Activated T-helper 1 cell treated with anti-CD3 and anti-CD28 coated beads, Interleukin-12 subunit alpha, Interleukin-12 subunit beta, Interleukin-2, Interleukin-4 antibody, amounts not matched to agents 30 ng/mL and 10 ng/mL and 1 ng/mL, durations not matched to agents 14 hours and 24 hours and 36 hours (primary cell): ENCODE measurements at regions not wholly inside any gene's neighbourhood (a gene's known extent, or its start where the extent isn't known, plus 50 kb on each side); places are given as distances from the start of the nearest gene placed in this dataset.

Source experiments
- DNase-seq: peaks from one replicate; pipeline ENCODE4 v3.0.0; 2021; ENCODE audit warnings: low spot score
- H3K27ac Mint-ChIP-seq: one replicate; pipeline ENCODE4 v1.8.0; 2021; ENCODE audit warnings: mild to moderate bottlenecking, mixed read lengths
- H3K27me3 Mint-ChIP-seq: one replicate; pipeline ENCODE4 v1.8.0; 2022; ENCODE audit warnings: mild to moderate bottlenecking, moderate library complexity, mixed read lengths; ENCODE audit not compliant: insufficient read depth
- H3K36me3 Mint-ChIP-seq: one replicate; pipeline ENCODE4 v1.8.0; 2021; ENCODE audit warnings: low read depth, mixed read lengths
- H3K4me1 Mint-ChIP-seq: one replicate; pipeline ENCODE4 v1.8.0; 2021; ENCODE audit warnings: low read depth, mixed read lengths
- H3K4me3 Mint-ChIP-seq: one replicate; pipeline ENCODE4 v1.8.0; 2021; ENCODE audit warnings: mild to moderate bottlenecking, moderate library complexity, mixed read lengths
- H3K9me3 Mint-ChIP-seq: one replicate; pipeline ENCODE4 v1.8.0; 2021; ENCODE audit warnings: mixed read lengths
- intact Hi-C: fragments of 100-400 bp; cut with micrococcal nuclease; formaldehyde crosslinking; loops from one replicate; pipeline ENCODE4 v1.15.1; 2024

GRCh38 chr3:182570946-182571594 is 222.2 kb upstream of the ATP11B start:
- intact Hi-C loops: no loop called here
- Mint-ChIP-seq H3K9me3 (peaks cover 9% of the 10 kb centered on the region), H3K27ac (no peak overlapping the region), H3K36me3 (no peaks in the 10 kb centered on the region), H3K4me3 (no peak overlapping the region), H3K4me1 (no peaks in the 10 kb centered on the region), H3K27me3 (peaks cover 1% of the 10 kb centered on the region)
- no peak for DNase-seq

GRCh38 chr3:182575941-182576340 is 217.4 kb upstream of the ATP11B start:
- H3K27me3 Mint-ChIP-seq: peaks cover 3% of the 10 kb centered on the region
- intact Hi-C loops: no loop called here
- DNase-seq: no peak
- H3K4me1 Mint-ChIP-seq: no peaks in the 10 kb centered on the region
- peaks cover 9% of the 10 kb centered on the region for H3K9me3 Mint-ChIP-seq
- H3K36me3 Mint-ChIP-seq: no peaks in the 10 kb centered on the region
- no peak overlapping the region for H3K4me3 Mint-ChIP-seq
- H3K27ac Mint-ChIP-seq: no peak overlapping the region

GRCh38 chr3:182583545-182583944 is 209.8 kb upstream of the ATP11B start:
- Mint-ChIP-seq H3K4me3 (no peak overlapping the region), H3K36me3 (no peaks in the 10 kb centered on the region), H3K27me3 (no peaks in the 10 kb centered on the region), H3K4me1 (no peaks in the 10 kb centered on the region), H3K27ac (no peak overlapping the region), H3K9me3 (no peaks in the 10 kb centered on the region)
- intact Hi-C loops: no loop called here
- no peak for DNase-seq

GRCh38 chr3:182585532-182586150 is 207.7 kb upstream of the ATP11B start:
- Mint-ChIP-seq H3K4me3 (no peak overlapping the region), H3K27ac (no peak overlapping the region), H3K4me1 (no peaks in the 10 kb centered on the region), H3K9me3 (no peaks in the 10 kb centered on the region), H3K27me3 (no peaks in the 10 kb centered on the region), H3K36me3 (no peaks in the 10 kb centered on the region)
- no peak for DNase-seq
- intact Hi-C loops: no loop called here

- Mint-ChIP-seq H3K36me3 (no peaks in the 10 kb centered on the region), H3K4me1 (no peaks in the 10 kb centered on the region), H3K27ac (no peak overlapping the region), H3K4me3 (no peak overlapping the region), H3K9me3 (no peaks in the 10 kb centered on the region), H3K27me3 (no peaks in the 10 kb centered on the region)
- intact Hi-C loops: no loop called here
- DNase-seq: no peak
These were observed 200.6 kb upstream of the ATP11B start for GRCh38 chr3:182592747-182593146.

- intact Hi-C loops: no loop called here
- H3K4me1 Mint-ChIP-seq: no peaks in the 10 kb centered on the region
- no peaks in the 10 kb centered on the region for H3K27me3 Mint-ChIP-seq
- no peak for DNase-seq
- no peak overlapping the region for H3K27ac Mint-ChIP-seq
- H3K4me3 Mint-ChIP-seq: no peak overlapping the region
- H3K36me3 Mint-ChIP-seq: no peaks in the 10 kb centered on the region
- H3K9me3 Mint-ChIP-seq: no peaks in the 10 kb centered on the region
These were observed 196.5 kb upstream of the ATP11B start for GRCh38 chr3:182596676-182597410.

GRCh38 chr3:182597621-182598041 is 195.7 kb upstream of the ATP11B start:
- Mint-ChIP-seq H3K4me3 (no peak overlapping the region), H3K4me1 (no peaks in the 10 kb centered on the region)

GRCh38 chr3:182601597-182601996 is 191.7 kb upstream of the ATP11B start:
- H3K4me1 Mint-ChIP-seq: no peaks in the 10 kb centered on the region
- H3K27me3 Mint-ChIP-seq: peaks cover 4% of the 10 kb centered on the region
- no peak for DNase-seq
- H3K36me3 Mint-ChIP-seq: no peaks in the 10 kb centered on the region
- no peak overlapping the region for H3K27ac Mint-ChIP-seq
- intact Hi-C loops: no loop called here
- H3K9me3 Mint-ChIP-seq: no peaks in the 10 kb centered on the region
- H3K4me3 Mint-ChIP-seq: no peak overlapping the region

More at GRCh38 chr3:182597621-182598041, 195.7 kb upstream of the ATP11B start:
- no peak for DNase-seq
- no peaks in the 10 kb centered on the region for H3K36me3 Mint-ChIP-seq
- intact Hi-C loops: no loop called here
- no peaks in the 10 kb centered on the region for H3K9me3 Mint-ChIP-seq
- no peaks in the 10 kb centered on the region for H3K27me3 Mint-ChIP-seq
- no peak overlapping the region for H3K27ac Mint-ChIP-seq

- no peak overlapping the region for H3K27ac Mint-ChIP-seq
- H3K4me3 Mint-ChIP-seq: no peak overlapping the region
- H3K36me3 Mint-ChIP-seq: no peaks in the 10 kb centered on the region
- intact Hi-C loops: no loop called here
- H3K4me1 Mint-ChIP-seq: no peaks in the 10 kb centered on the region
- H3K9me3 Mint-ChIP-seq: no peaks in the 10 kb centered on the region
- H3K27me3 Mint-ChIP-seq: peaks cover 7% of the 10 kb centered on the region
- DNase-seq: no peak
These were observed 189.8 kb upstream of the ATP11B start for GRCh38 chr3:182603501-182603900.

GRCh38 chr3:182605882-182606611 is 187.3 kb upstream of the ATP11B start:
- Mint-ChIP-seq H3K36me3 (no peaks in the 10 kb centered on the region), H3K27me3 (peaks cover 7% of the 10 kb centered on the region), H3K9me3 (no peaks in the 10 kb centered on the region), H3K4me3 (no peak overlapping the region), H3K27ac (no peak overlapping the region), H3K4me1 (no peaks in the 10 kb centered on the region)
- intact Hi-C loops: no loop called here
- no peak for DNase-seq

GRCh38 chr3:182606905-182607504 is 186.3 kb upstream of the ATP11B start:
- Mint-ChIP-seq H3K36me3 (no peaks in the 10 kb centered on the region), H3K9me3 (no peaks in the 10 kb centered on the region), H3K27me3 (peaks cover 7% of the 10 kb centered on the region), H3K4me3 (no peak overlapping the region), H3K27ac (no peak overlapping the region), H3K4me1 (no peaks in the 10 kb centered on the region)
- intact Hi-C loops: no loop called here
- no peak for DNase-seq

GRCh38 chr3:182608832-182609231 is 184.5 kb upstream of the ATP11B start:
- no peak for DNase-seq
- Mint-ChIP-seq H3K27ac (no peak overlapping the region), H3K36me3 (no peaks in the 10 kb centered on the region), H3K27me3 (peaks cover 7% of the 10 kb centered on the region), H3K9me3 (no peaks in the 10 kb centered on the region), H3K4me1 (no peaks in the 10 kb centered on the region), H3K4me3 (no peak overlapping the region)
- intact Hi-C loops: no loop called here
